BE2C (cell line): ENCODE measurements at regions not wholly inside any gene's neighbourhood (a gene's known extent, or its start where the extent isn't known, plus 50 kb on each side); places are given as distances from the start of the nearest gene placed in this dataset.

Source experiments
- DNase-seq: peaks from one replicate; pipeline ENCODE4 v3.0.0-alpha.2; 2020
- H3K27me3 ChIP-seq: fragments of 250-450 bp; sonication (Bioruptor Pico); 2 replicates; pipeline ENCODE4 v1.5.1; 2020; ENCODE audit warnings: mild to moderate bottlenecking
- H3K36me3 ChIP-seq: fragments of 250-450 bp; sonication (Bioruptor Pico); 2 replicates; pipeline ENCODE4 v1.5.1; 2020; ENCODE audit warnings: mild to moderate bottlenecking
- H3K4me1 ChIP-seq: fragments of 250-450 bp; sonication (Bioruptor Pico); 2 replicates; pipeline ENCODE4 v1.5.1; 2020
- H3K4me3 ChIP-seq: 2 replicates; pipeline ENCODE4 v1.5.1; 2011; ENCODE audit warnings: low read depth, low read length
- H3K9me3 ChIP-seq: fragments of 250-450 bp; sonication (Bioruptor Pico); 2 replicates; pipeline ENCODE4 v1.5.1; 2020
- CTCF ChIP-seq: IDR thresholded peaks from 2 replicates; pipeline ENCODE4 v1.5.1; 2012; ENCODE audit warnings: mild to moderate bottlenecking, low read depth, low read length

GRCh38 chr7:98771519-98771918 is 98.3 kb downstream of the TMEM130 start:
- no peak for TF ChIP-seq CTCF
- DNase-seq, result no peak
- no peaks in the 10 kb centered on the region for H3K27me3 ChIP-seq
- no peaks in the 10 kb centered on the region for H3K9me3 ChIP-seq
- H3K36me3 ChIP-seq, result no peaks in the 10 kb centered on the region
- H3K4me3 ChIP-seq, result no peak overlapping the region
- no peaks in the 10 kb centered on the region for H3K4me1 ChIP-seq

GRCh38 chr7:98771941-98772603 is 97.7 kb downstream of the TMEM130 start:
- no peak overlapping the region for H3K4me3 ChIP-seq
- H3K27me3 ChIP-seq, result no peaks in the 10 kb centered on the region
- H3K4me1 ChIP-seq, result no peaks in the 10 kb centered on the region
- no peak for DNase-seq
- TF ChIP-seq CTCF, result no peak
- H3K9me3 ChIP-seq, result no peaks in the 10 kb centered on the region
- no peaks in the 10 kb centered on the region for H3K36me3 ChIP-seq

- no peak for DNase-seq
- H3K9me3 ChIP-seq, result no peaks in the 10 kb centered on the region
- H3K4me1 ChIP-seq, result no peaks in the 10 kb centered on the region
Observed at GRCh38 chr7:98774884-98775283, 94.9 kb downstream of the TMEM130 start.

GRCh38 chr7:98777051-98777450 is 92.8 kb downstream of the TMEM130 start:
- no peak overlapping the region for H3K4me3 ChIP-seq
- H3K27me3 ChIP-seq, result no peaks in the 10 kb centered on the region
- no peaks in the 10 kb centered on the region for H3K9me3 ChIP-seq
- H3K36me3 ChIP-seq, result no peaks in the 10 kb centered on the region
- no peak for TF ChIP-seq CTCF
- H3K4me1 ChIP-seq, result no peaks in the 10 kb centered on the region
- DNase-seq, result no peak

More at GRCh38 chr7:98774884-98775283, 94.9 kb downstream of the TMEM130 start:
- TF ChIP-seq CTCF, result no peak
- no peaks in the 10 kb centered on the region for H3K36me3 ChIP-seq
- no peaks in the 10 kb centered on the region for H3K27me3 ChIP-seq
- H3K4me3 ChIP-seq, result no peak overlapping the region

- TF ChIP-seq CTCF, result no peak
- Histone ChIP-seq H3K36me3 (no peaks in the 10 kb centered on the region), H3K9me3 (no peaks in the 10 kb centered on the region), H3K4me1 (no peaks in the 10 kb centered on the region), H3K27me3 (no peaks in the 10 kb centered on the region), H3K4me3 (no peak overlapping the region)
- DNase-seq, result no peak
Observed at GRCh38 chr7:98778421-98778820, 91.4 kb downstream of the TMEM130 start.

GRCh38 chr7:98779800-98780587 is 89.8 kb downstream of the TMEM130 start:
- no peak for TF ChIP-seq CTCF
- H3K36me3 ChIP-seq, result no peaks in the 10 kb centered on the region
- no peaks in the 10 kb centered on the region for H3K9me3 ChIP-seq
- no peak overlapping the region for H3K4me3 ChIP-seq
- no peaks in the 10 kb centered on the region for H3K27me3 ChIP-seq
- DNase-seq, result no peak
- no peaks in the 10 kb centered on the region for H3K4me1 ChIP-seq
